OCI-LY1 (cell line): ENCODE measurements at regions not wholly inside any gene's neighbourhood (a gene's known extent, or its start where the extent isn't known, plus 50 kb on each side); places are given as distances from the start of the nearest gene placed in this dataset.
"Not testable (repeated sequence)": the region's sequence is repeated elsewhere in the genome, so short reads cannot be mapped to it uniquely, and the experiment has no call there.

Source experiments
- H2AFZ ChIP-seq: fragments of 200-600 bp; sonication (generic), shearing (Covaris generic); 2 replicates; pipeline ENCODE4 v1.6.0; 2014; ENCODE audit warnings: antibody characterized with exemption, mild to moderate bottlenecking, low read length
- H3F3A ChIP-seq: fragments of 200-600 bp; sonication (generic), shearing (Covaris generic); 2 replicates; pipeline ENCODE4 v1.6.0; 2014; ENCODE audit warnings: mild to moderate bottlenecking, antibody characterized with exemption, low read length, moderate library complexity; ENCODE audit not compliant: insufficient read depth
- H3K27ac ChIP-seq: fragments of 200-600 bp; sonication (generic); 2 replicates; pipeline ENCODE4 v1.5.1; 2014; ENCODE audit warnings: low read length, mixed run types, mild to moderate bottlenecking, low read depth; ENCODE audit not compliant: poor library complexity, severe bottlenecking
- H3K27me3 ChIP-seq: fragments of 200-600 bp; sonication (generic); 2 replicates; pipeline ENCODE4 v1.6.0; 2014; ENCODE audit warnings: antibody characterized with exemption, mild to moderate bottlenecking, low read length, moderate library complexity; ENCODE audit not compliant: insufficient read depth
- H3K36me3 ChIP-seq: fragments of 200-600 bp; sonication (generic); 2 replicates; pipeline ENCODE4 v1.6.1; 2014; ENCODE audit warnings: mild to moderate bottlenecking, antibody characterized with exemption, low read length, moderate library complexity, mixed read lengths; ENCODE audit not compliant: insufficient read depth
- H3K4me1 ChIP-seq: fragments of 200-600 bp; sonication (generic); 2 replicates; pipeline ENCODE4 v1.5.1; 2014; ENCODE audit warnings: mild to moderate bottlenecking, low read length, moderate library complexity; ENCODE audit not compliant: insufficient read depth, severe bottlenecking
- H3K4me2 ChIP-seq: fragments of 200-600 bp; sonication (generic), shearing (Covaris generic); 2 replicates; pipeline ENCODE4 v1.6.1; 2014; ENCODE audit warnings: low read length
- H3K4me3 ChIP-seq: fragments of 200-600 bp; sonication (generic); 2 replicates; pipeline ENCODE4 v1.5.1; 2014; ENCODE audit warnings: low read length, low read depth, mild to moderate bottlenecking, mixed read lengths; ENCODE audit not compliant: poor library complexity, severe bottlenecking
- H3K79me2 ChIP-seq: fragments of 200-600 bp; shearing (Covaris generic); 2 replicates; pipeline ENCODE4 v1.6.1; 2016; ENCODE audit warnings: mixed run types, low read length, mixed read lengths; ENCODE audit not compliant: insufficient read depth
- H3K9ac ChIP-seq: fragments of 200-600 bp; sonication (generic), shearing (Covaris generic); 2 replicates; pipeline ENCODE4 v1.6.1; 2014; ENCODE audit warnings: mild to moderate bottlenecking, low read length, mixed read lengths
- H3K9me2 ChIP-seq: fragments of 200-600 bp; sonication (generic), shearing (Covaris generic); 2 replicates; pipeline ENCODE4 v1.6.1; 2014; ENCODE audit warnings: low read depth, mild to moderate bottlenecking, low read length, mixed read lengths
- H3K9me3 ChIP-seq: fragments of 200-600 bp; shearing (Covaris generic); 2 replicates; pipeline ENCODE4 v1.6.1; 2014; ENCODE audit warnings: low read length, mixed read lengths
- H4K20me1 ChIP-seq: fragments of 200-600 bp; sonication (generic), shearing (Covaris generic); 2 replicates; pipeline ENCODE4 v1.6.0; 2016; ENCODE audit warnings: mild to moderate bottlenecking, low read length; ENCODE audit not compliant: insufficient read depth
- CTCF ChIP-seq: fragments of 200-600 bp; sonication (generic), shearing (Covaris generic); IDR thresholded peaks from 2 replicates; pipeline ENCODE4 v1.5.1; 2017; ENCODE audit warnings: mild to moderate bottlenecking, antibody characterized with exemption, low read length, moderate library complexity, mixed read lengths
- EZH2 ChIP-seq: fragments of 200-600 bp; sonication (generic), shearing (Covaris generic); IDR thresholded peaks from 2 replicates; pipeline ENCODE4 v1.8.0; 2017; ENCODE audit warnings: borderline replicate concordance, mixed run types, mild to moderate bottlenecking, antibody characterized with exemption, low read length, moderate library complexity, mixed read lengths

- H3K79me2 ChIP-seq: no peaks in the 10 kb centered on the region
- no peaks in the 10 kb centered on the region for H4K20me1 ChIP-seq
- H3K9ac ChIP-seq: no peak overlapping the region
- no peak overlapping the region for H3K4me2 ChIP-seq
- H3K27me3 ChIP-seq: no peaks in the 10 kb centered on the region
- no peaks in the 10 kb centered on the region for H3K9me3 ChIP-seq
- no peaks in the 10 kb centered on the region for H3F3A ChIP-seq
- H2AFZ ChIP-seq: no peak overlapping the region
- no peak overlapping the region for H3K27ac ChIP-seq
- H3K36me3 ChIP-seq: no peaks in the 10 kb centered on the region
- TF ChIP-seq EZH2 (no peak), CTCF (no peak)
- no peaks in the 10 kb centered on the region for H3K9me2 ChIP-seq
- no peaks in the 10 kb centered on the region for H3K4me1 ChIP-seq
- H3K4me3 ChIP-seq: no peak overlapping the region
Measured at GRCh38 chr12:71276541-71276940, 118.7 kb upstream of the TSPAN8 start.

- not testable (repeated sequence) for H3K27me3 ChIP-seq, H3K9me3 ChIP-seq, H3K4me1 ChIP-seq, H2AFZ ChIP-seq, H3K79me2 ChIP-seq, H3K4me3 ChIP-seq, H3F3A ChIP-seq, H4K20me1 ChIP-seq, H3K27ac ChIP-seq, H3K9ac ChIP-seq, H3K9me2 ChIP-seq, H3K36me3 ChIP-seq, H3K4me2 ChIP-seq
Measured at GRCh38 chr12:71270794-71271193, 113.0 kb upstream of the TSPAN8 start.

- no peak for TF ChIP-seq CTCF
- no peak for TF ChIP-seq EZH2
- H3F3A ChIP-seq: no peaks in the 10 kb centered on the region
- H3K27me3 ChIP-seq: no peaks in the 10 kb centered on the region
- H3K4me1 ChIP-seq: no peaks in the 10 kb centered on the region
- H3K9me2 ChIP-seq: no peaks in the 10 kb centered on the region
- H3K79me2 ChIP-seq: no peaks in the 10 kb centered on the region
- no peaks in the 10 kb centered on the region for H4K20me1 ChIP-seq
- no peaks in the 10 kb centered on the region for H3K9me3 ChIP-seq
- no peak overlapping the region for H3K27ac ChIP-seq
- H3K9ac ChIP-seq: no peak overlapping the region
- H3K4me3 ChIP-seq: no peak overlapping the region
- no peak overlapping the region for H2AFZ ChIP-seq
- H3K36me3 ChIP-seq: no peaks in the 10 kb centered on the region
- no peak overlapping the region for H3K4me2 ChIP-seq
Measured at GRCh38 chr12:71270057-71270456, 112.3 kb upstream of the TSPAN8 start.

- Histone ChIP-seq H3K9me3 (no peaks in the 10 kb centered on the region), H3K9me2 (no peaks in the 10 kb centered on the region), H3K27ac (no peak overlapping the region), H3K9ac (no peak overlapping the region), H3K27me3 (no peaks in the 10 kb centered on the region), H3F3A (no peaks in the 10 kb centered on the region), H3K79me2 (no peaks in the 10 kb centered on the region), H3K4me2 (no peak overlapping the region), H3K4me1 (no peaks in the 10 kb centered on the region), H4K20me1 (no peaks in the 10 kb centered on the region), H3K4me3 (no peak overlapping the region), H2AFZ (no peak overlapping the region), H3K36me3 (no peaks in the 10 kb centered on the region)
- TF ChIP-seq CTCF: no peak
- no peak for TF ChIP-seq EZH2
Measured at GRCh38 chr12:71269281-71269598, 111.4 kb upstream of the TSPAN8 start.
